HUES64 (cell line): ENCODE measurements at regions not wholly inside any gene's neighbourhood (a gene's known extent, or its start where the extent isn't known, plus 50 kb on each side); places are given as distances from the start of the nearest gene placed in this dataset.

Experiments
- H3K27ac ChIP-seq: 2 replicates; pipeline ENCODE4 v1.7.0; 2013; ENCODE audit warnings: low read depth, low read length, inconsistent platforms
- H3K27me3 ChIP-seq: 2 replicates; pipeline ENCODE4 v1.6.1; 2013; ENCODE audit warnings: mild to moderate bottlenecking, low read length; ENCODE audit not compliant: insufficient read depth
- H3K36me3 ChIP-seq: 2 replicates; pipeline ENCODE4 v1.6.1; 2013; ENCODE audit warnings: mild to moderate bottlenecking, low read length; ENCODE audit not compliant: insufficient read depth
- H3K4me1 ChIP-seq: 2 replicates; pipeline ENCODE4 v1.6.1; 2013; ENCODE audit warnings: mild to moderate bottlenecking, low read length, moderate library complexity; ENCODE audit not compliant: insufficient read depth
- H3K4me3 ChIP-seq: 2 replicates; pipeline ENCODE4 v1.5.1; 2013; ENCODE audit warnings: mild to moderate bottlenecking, low read length, moderate library complexity
- H3K9ac ChIP-seq: 2 replicates; pipeline ENCODE4 v1.6.1; 2013; ENCODE audit warnings: mild to moderate bottlenecking, low read depth, low read length
- H3K9me3 ChIP-seq: 2 replicates; pipeline ENCODE4 v1.6.1; 2013; ENCODE audit warnings: low read depth, low read length; ENCODE audit not compliant: insufficient read depth
- WGBS: fragments of 150-250, 120-280 bp; methylation state at CpG from one replicate; pipeline ENCODE4 v1.1.7; 2013; ENCODE audit warnings: missing lambda C conversion rate; 5-methylcytosine and 5-hydroxymethylcytosine counted together

- H3K27ac ChIP-seq, result no peak overlapping the region
- WGBS, result 13% methylated on average over 6 of the region's 11 CpGs
- no peak overlapping the region for H3K9ac ChIP-seq
- no peaks in the 10 kb centered on the region for H3K36me3 ChIP-seq
- peaks cover 17% of the 10 kb centered on the region; the same call in 1 of the 2 replicates for H3K4me1 ChIP-seq
- peak overlapping the region; percentile 37; the same call in 1 of the 2 replicates for H3K4me3 ChIP-seq
- H3K27me3 ChIP-seq, result peaks cover 7% of the 10 kb centered on the region
- no peaks in the 10 kb centered on the region for H3K9me3 ChIP-seq
Observed at GRCh38 chr20:4083098-4083865, 65.3 kb upstream of the SMOX start.

- H3K4me1 ChIP-seq, result peaks cover 17% of the 10 kb centered on the region; the same call in 1 of the 2 replicates
- H3K9me3 ChIP-seq, result no peaks in the 10 kb centered on the region
- no peaks in the 10 kb centered on the region for H3K36me3 ChIP-seq
- peak overlapping the region; percentile 38 for H3K4me3 ChIP-seq
- H3K9ac ChIP-seq, result no peak overlapping the region
- H3K27me3 ChIP-seq, result peaks cover 7% of the 10 kb centered on the region
- peak overlapping the region; percentile 11; the same call in 1 of the 2 replicates for H3K27ac ChIP-seq
- 38% methylated on average over 4 of the region's 7 CpGs for WGBS
Observed at GRCh38 chr20:4082406-4083097, 66.1 kb upstream of the SMOX start.

GRCh38 chr20:4081421-4081820 lies 66.1 kb upstream of the RNF24 start:
- Histone ChIP-seq H3K9ac (no peak overlapping the region), H3K36me3 (no peaks in the 10 kb centered on the region), H3K27ac (no peak overlapping the region), H3K4me1 (peaks cover 17% of the 10 kb centered on the region; the same call in 1 of the 2 replicates), H3K4me3 (no peak overlapping the region), H3K9me3 (no peaks in the 10 kb centered on the region), H3K27me3 (peaks cover 5% of the 10 kb centered on the region)
- WGBS, result 100% methylated on average over 4 of the region's 4 CpGs

- WGBS, result 96% methylated on average over 2 of the region's 3 CpGs
- Histone ChIP-seq H3K27ac (no peak overlapping the region), H3K27me3 (no peaks in the 10 kb centered on the region), H3K9ac (no peak overlapping the region), H3K4me3 (no peak overlapping the region), H3K9me3 (no peaks in the 10 kb centered on the region), H3K4me1 (peaks cover 12% of the 10 kb centered on the region; the same call in 1 of the 2 replicates), H3K36me3 (no peaks in the 10 kb centered on the region)
Observed at GRCh38 chr20:4076671-4077070, 61.3 kb upstream of the RNF24 start.

GRCh38 chr20:4076033-4076432 lies 60.7 kb upstream of the RNF24 start:
- Histone ChIP-seq H3K27me3 (no peaks in the 10 kb centered on the region), H3K9me3 (no peaks in the 10 kb centered on the region), H3K9ac (no peak overlapping the region), H3K36me3 (no peaks in the 10 kb centered on the region), H3K4me3 (no peak overlapping the region), H3K27ac (no peak overlapping the region), H3K4me1 (peaks cover 13% of the 10 kb centered on the region; the same call in 1 of the 2 replicates)
- 100% methylated on average over 1 of the region's 3 CpGs for WGBS

DNA sequence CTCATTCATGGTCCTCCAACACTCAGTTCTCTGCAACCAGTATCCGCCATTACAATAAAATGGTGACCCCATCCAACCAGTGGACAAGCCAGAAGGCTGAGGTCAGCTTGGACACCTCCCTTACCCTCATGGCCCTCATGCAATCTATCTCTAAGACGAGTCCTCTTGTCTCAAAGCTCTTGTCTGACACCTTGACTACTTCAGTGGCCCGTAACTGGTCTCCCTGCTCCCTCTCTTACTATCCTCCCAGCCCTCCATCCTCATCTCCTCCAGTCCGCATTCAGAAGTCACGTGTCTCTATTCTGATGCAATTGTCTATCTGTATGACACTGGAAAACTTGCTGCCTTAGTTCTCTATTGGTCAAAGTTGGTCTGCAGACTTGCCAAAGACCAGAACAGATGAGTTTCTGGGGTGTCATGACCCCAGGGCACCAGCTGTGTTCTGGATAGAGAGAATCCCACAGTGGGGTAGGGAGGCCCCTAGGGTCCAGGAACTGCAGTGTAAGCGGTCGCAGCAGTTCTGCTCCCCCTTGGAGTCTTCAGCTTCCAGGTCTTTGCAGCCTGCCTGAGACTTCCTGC lies 59.6 kb upstream of the RNF24 start:
- Histone ChIP-seq H3K36me3 (no peaks in the 10 kb centered on the region), H3K4me1 (peaks cover 13% of the 10 kb centered on the region; the same call in 1 of the 2 replicates), H3K27me3 (no peaks in the 10 kb centered on the region), H3K9ac (no peak overlapping the region), H3K9me3 (no peaks in the 10 kb centered on the region), H3K27ac (no peak overlapping the region), H3K4me3 (no peak overlapping the region)
- WGBS, result 91% methylated on average over 7 of the region's 7 CpGs

DNA sequence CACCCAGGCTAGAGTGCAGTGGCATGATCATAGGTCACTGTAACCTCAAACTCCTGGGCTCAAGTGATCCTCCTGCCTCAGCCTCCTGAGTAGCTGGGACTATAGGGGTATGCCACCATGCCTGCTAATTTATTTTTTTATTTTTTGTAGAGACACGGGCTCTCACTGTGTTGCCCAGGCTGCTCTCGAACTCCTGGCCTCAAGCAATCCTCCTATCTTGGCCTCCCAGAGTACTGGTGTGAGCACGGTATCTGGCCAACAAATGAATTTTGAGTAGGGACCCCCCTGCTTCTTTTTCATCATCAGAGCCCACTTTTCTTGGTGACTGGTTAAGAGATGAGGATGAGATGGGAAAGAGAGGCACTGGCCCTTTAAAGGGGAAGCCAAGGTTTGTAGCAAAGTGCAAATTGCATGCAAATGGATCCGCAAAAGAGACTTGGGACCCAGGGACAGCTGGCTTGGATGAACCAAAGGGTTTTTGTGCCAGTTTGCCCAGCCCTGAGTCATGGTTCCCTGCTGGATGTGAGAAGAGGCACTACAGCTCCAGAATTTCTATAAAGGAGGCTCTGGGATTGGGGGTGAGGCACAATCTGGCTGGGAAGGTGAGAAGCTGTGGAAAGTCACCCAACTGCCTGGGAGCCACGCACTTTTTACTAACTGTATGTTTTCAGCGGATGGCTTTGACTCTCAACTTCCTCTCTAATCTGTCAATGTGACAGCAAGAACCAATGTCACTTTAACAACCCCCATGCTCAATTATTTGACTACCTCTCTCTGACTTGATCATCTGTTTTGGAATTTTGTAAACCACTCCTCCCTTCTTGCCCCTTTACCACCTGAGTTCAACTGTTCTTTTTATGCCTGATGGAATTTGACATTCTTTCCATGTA lies 58.7 kb upstream of the RNF24 start:
- Histone ChIP-seq H3K4me1 (peaks cover 13% of the 10 kb centered on the region; the same call in 1 of the 2 replicates), H3K9ac (no peak overlapping the region), H3K27me3 (no peaks in the 10 kb centered on the region), H3K9me3 (no peaks in the 10 kb centered on the region), H3K27ac (no peak overlapping the region), H3K4me3 (no peak overlapping the region), H3K36me3 (no peaks in the 10 kb centered on the region)
- 70% methylated on average over 6 of the region's 6 CpGs for WGBS

GRCh38 chr20:4071178-4071693 lies 55.9 kb upstream of the RNF24 start:
- H3K9ac ChIP-seq, result no peak overlapping the region
- H3K4me1 ChIP-seq, result peaks cover 13% of the 10 kb centered on the region; the same call in 1 of the 2 replicates
- H3K9me3 ChIP-seq, result no peaks in the 10 kb centered on the region
- 82% methylated on average over 5 of the region's 5 CpGs for WGBS
- H3K27ac ChIP-seq, result no peak overlapping the region
- H3K4me3 ChIP-seq, result no peak overlapping the region
- H3K27me3 ChIP-seq, result no peaks in the 10 kb centered on the region
- no peaks in the 10 kb centered on the region for H3K36me3 ChIP-seq

DNA sequence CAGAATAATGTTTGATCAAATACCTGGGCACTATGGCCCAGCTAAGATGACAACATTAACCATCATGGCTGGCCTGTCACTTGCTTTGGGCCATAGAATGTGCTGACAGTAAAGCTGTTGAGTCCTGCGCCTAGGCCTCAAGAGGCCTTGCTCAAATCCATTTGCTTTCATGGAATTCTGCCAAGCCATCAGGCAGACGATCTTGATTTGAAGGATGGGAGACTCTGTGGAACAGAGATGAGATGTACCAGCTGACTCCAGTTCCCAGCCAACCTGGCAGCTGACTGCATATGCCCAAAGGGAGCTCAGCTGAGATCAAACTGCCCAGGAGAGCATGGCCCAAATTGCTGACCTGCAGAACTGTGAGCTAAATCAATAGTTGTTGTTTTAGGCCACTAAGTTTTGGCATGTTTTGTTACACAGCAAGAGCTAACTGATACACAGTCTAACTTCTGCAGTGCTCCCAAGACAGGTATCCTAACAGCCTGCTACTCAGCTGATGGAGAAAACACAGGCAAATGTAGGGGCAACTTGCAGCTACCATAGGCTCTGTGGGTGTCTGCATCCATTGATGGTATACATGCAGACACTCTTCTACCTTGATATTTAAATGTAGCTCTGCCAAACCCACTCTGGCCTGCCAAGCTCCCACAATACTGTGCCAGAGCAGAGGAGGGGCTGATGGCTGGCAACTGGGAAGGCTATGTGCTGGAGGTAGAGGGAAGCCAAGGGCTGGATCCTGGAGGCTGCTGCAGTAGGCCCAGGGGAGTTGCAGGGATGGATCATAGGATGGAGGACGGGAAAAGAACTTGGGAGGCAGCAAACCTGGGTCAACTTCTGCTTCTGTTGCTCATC lies 55.2 kb upstream of the RNF24 start:
- Histone ChIP-seq H3K9me3 (no peaks in the 10 kb centered on the region), H3K9ac (no peak overlapping the region), H3K27me3 (no peaks in the 10 kb centered on the region), H3K36me3 (no peaks in the 10 kb centered on the region), H3K27ac (no peak overlapping the region), H3K4me3 (no peak overlapping the region), H3K4me1 (peaks cover 13% of the 10 kb centered on the region; the same call in 1 of the 2 replicates)
- WGBS, result 75% methylated on average over 3 of the region's 3 CpGs

- H3K9me3 ChIP-seq, result no peaks in the 10 kb centered on the region
- H3K36me3 ChIP-seq, result no peaks in the 10 kb centered on the region
- no peak overlapping the region for H3K4me3 ChIP-seq
- WGBS, result 92% methylated on average over 2 of the region's 2 CpGs
- H3K27me3 ChIP-seq, result no peaks in the 10 kb centered on the region
- H3K27ac ChIP-seq, result no peak overlapping the region
- peaks cover 16% of the 10 kb centered on the region for H3K4me1 ChIP-seq
- H3K9ac ChIP-seq, result no peak overlapping the region
Observed at GRCh38 chr20:4069751-4070150, 54.4 kb upstream of the RNF24 start.
